GM12873 (cell line): ENCODE measurements at regions not wholly inside any gene's neighbourhood (a gene's known extent, or its start where the extent isn't known, plus 50 kb on each side); places are given as distances from the start of the nearest gene placed in this dataset.

ENCODE experiments used
- TF ChIP-seq, protein P1 (sequence below): IDR thresholded peaks from 2 replicates; pipeline ENCODE4 v1.5.1; 2012; ENCODE audit warnings: low read depth, mild to moderate bottlenecking, moderate library complexity, low read length, control low read depth; ENCODE audit not compliant: insufficient read depth; ENCODE audit errors: missing control alignments

DNA sequence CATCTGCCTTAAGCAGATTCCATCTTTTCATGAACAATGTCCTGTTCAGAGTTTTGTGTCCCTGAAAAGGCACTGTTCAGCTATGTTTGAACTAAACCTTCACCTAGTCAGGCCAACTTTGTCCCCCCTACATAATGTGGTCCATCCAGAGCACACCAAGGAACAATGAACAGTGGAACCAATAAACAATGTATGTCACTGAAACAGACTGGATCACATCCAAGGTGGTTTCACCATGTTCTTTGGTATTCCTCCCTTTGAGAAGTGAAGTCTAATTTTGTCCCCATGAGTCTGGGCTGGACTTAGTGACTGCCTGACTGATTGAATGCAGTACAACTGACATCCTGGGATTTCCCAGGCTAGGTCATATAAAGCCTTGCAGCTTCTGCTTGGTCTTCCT, 174.5 kb downstream of the SLC24A2 start:
- TF ChIP-seq, protein P1, sequence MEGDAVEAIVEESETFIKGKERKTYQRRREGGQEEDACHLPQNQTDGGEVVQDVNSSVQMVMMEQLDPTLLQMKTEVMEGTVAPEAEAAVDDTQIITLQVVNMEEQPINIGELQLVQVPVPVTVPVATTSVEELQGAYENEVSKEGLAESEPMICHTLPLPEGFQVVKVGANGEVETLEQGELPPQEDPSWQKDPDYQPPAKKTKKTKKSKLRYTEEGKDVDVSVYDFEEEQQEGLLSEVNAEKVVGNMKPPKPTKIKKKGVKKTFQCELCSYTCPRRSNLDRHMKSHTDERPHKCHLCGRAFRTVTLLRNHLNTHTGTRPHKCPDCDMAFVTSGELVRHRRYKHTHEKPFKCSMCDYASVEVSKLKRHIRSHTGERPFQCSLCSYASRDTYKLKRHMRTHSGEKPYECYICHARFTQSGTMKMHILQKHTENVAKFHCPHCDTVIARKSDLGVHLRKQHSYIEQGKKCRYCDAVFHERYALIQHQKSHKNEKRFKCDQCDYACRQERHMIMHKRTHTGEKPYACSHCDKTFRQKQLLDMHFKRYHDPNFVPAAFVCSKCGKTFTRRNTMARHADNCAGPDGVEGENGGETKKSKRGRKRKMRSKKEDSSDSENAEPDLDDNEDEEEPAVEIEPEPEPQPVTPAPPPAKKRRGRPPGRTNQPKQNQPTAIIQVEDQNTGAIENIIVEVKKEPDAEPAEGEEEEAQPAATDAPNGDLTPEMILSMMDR, result no peak

DNA sequence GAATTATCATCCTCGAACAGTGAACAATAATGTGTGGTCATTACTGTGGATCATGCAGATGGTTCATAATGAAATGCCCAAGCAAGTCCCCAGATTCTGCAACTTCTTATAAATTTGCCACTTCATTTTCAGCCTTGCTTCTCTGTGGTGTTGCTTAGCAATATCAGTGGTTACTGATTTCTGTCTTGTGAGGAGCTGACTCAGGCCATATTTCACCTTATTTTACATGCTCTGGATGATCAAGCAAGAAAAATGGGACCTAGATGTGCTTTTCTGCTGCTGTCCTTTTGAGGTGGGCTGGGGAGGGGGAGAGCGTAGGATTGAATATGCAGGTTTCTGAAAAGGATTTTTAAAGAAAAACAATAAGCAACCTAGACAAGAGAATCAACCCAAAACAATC, 188.3 kb downstream of the SLC24A2 start:
- TF ChIP-seq, protein P1, result no peak

DNA sequence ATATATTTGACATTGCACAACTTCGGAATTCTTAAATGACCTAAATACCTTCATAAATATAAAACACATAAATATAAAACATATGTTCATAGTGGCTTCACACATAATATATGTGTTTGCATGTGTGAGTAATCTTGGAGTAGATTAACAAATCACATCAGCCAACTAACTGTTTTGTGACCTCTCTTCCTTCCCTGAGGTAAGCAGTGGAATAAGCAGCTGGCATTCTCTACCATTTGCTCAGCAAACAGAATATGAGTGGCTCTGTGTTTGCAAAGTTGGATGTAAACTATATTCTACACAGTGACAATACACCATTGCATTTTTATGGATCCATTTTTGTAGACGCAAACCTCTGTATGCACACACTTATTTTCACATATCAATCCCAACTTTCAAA, 189.9 kb downstream of the ACER2 start:
- TF ChIP-seq, protein P1, result no peak

DNA sequence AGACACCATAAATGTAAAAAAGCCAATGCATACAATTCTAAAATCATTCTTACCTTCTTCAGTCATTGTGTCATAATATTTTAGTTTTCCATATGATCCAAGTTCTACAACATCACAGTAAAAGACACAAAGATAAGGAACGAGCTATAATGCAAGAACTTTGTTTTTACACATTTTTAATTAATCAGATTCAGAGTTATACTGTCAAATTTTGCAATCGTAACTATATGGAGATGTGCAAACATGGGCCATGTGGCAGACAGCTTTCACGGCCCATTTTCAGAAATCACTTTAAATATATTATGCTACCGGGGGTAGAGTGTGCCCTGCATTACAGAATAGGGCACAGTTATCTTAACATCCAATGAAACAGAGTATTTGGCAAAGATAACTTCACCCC, 188.4 kb downstream of the ACER2 start:
- TF ChIP-seq, protein P1, result no peak

DNA sequence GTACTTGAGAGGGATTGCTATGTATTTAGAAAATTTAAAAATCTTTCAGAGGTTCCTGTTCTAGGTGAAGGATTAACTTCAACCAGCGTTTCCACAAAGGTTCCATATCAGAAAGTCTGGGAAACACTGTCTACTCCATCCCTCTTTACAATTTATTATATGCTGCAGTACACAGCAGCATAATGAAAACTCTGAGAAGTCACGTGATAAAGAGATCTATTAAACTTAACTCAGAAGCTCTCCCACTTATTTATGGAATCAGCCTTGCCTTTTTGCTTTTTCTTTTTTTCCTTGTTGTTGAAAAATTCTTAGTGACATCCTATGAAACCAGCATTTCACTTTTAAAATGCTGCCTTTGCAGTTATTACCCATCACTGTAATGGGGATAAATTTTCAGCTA, 186.2 kb downstream of the ACER2 start:
- TF ChIP-seq, protein P1, result no peak

DNA sequence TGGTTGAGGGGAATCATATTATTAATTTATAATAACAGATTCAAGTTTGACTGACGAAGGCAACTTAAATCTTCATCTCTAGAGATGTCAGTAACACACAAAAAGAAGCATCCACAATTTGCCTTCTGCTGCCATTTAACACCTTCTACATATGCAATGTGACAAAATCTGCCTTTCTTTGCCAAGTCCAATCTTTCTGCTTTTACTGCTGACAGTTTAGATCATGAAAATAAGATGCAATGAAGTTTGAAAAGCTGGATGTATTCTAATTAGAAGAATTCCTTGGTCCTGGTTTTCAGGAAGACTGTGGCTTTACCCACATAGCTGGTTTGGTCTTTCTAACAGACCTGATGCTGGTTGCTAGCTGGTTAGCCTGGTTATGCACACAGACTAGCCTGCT, 178.9 kb downstream of the ACER2 start:
- TF ChIP-seq, protein P1, result no peak

DNA sequence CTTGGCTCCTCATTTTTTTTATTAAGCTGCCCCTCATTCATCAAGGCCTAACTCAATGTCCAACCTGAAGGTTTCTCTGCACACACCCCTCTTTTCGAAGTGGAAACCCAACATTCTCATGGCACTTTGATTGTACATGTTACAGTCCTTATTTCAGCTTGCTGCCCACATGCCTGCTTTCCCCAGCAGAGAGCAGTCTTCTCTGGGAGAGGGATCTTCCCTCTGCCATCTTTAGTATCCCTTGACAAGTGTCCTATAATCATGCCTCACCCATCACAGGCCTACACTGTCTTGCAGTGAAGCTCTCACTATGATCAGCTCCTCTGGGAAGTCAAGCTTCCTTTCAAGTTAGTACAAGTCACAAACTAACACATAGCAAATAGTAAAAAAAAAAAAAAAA, 175.1 kb downstream of the ACER2 start:
- TF ChIP-seq, protein P1, result no peak
